GM21447 (cell line): ENCODE measurements at regions not wholly inside any gene's neighbourhood (a gene's known extent, or its start where the extent isn't known, plus 50 kb on each side); places are given as distances from the start of the nearest gene placed in this dataset.
"Not testable (repeated sequence)": the region's sequence is repeated elsewhere in the genome, so short reads cannot be mapped to it uniquely, and the experiment has no call there.

ENCODE experiments used
- ATAC-seq: cut with Tn5 transposase; IDR thresholded peaks from one replicate; pipeline ENCODE4 v1.9.1; 2021; ENCODE audit not compliant: unreplicated experiment

DNA sequence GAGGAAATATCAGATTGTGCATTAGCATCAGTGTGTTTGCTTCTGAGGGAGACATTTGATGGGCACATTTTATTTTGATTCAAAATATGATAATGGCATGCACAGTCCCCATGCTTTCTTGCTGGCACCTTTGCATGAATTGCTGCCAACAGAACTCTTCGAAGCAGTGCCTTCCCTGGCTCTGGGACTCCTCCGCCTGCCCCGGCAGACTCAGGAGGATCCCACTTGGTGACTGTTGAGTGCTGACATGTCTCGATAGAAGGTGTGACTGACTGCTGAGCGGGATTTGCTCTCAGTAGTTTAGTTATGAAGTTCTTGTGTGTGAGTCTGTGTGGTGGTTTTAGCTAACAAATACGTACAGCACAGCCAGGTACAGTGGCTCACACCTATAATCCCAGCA, 239.7 kb downstream of the FGF9 start:
- no peak for ATAC-seq

DNA sequence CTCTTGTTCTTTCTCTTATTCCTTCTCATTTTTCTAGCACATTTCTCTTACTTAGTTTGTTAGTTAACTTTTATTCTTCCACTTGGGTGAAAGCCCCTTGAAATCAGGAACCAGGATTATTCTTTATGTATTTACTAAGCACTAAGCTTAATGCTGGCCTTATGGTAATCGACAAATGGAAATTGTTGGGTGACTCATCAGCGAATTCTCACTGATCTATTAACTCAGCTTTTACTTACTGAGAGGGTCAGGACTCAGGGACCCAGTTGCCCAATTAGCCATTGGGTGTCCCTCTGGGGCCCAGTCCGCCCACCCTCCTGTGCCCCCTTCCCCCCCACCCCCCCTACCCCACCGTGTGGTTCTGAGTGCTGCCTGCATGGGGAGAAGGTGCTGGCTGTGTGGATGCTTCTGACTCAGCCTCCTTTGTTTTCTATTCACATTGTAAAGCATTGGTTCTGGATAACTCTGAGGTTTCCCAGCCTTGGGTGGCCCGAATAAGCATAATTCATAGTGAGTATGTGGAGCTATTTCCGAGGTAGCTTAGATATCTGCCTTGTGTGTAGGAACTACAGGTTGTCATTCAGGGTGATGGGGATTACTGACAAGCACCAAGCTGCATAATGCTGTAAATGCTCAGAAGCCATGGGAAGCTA, 240.9 kb downstream of the FGF9 start:
- ATAC-seq, result no peak

DNA sequence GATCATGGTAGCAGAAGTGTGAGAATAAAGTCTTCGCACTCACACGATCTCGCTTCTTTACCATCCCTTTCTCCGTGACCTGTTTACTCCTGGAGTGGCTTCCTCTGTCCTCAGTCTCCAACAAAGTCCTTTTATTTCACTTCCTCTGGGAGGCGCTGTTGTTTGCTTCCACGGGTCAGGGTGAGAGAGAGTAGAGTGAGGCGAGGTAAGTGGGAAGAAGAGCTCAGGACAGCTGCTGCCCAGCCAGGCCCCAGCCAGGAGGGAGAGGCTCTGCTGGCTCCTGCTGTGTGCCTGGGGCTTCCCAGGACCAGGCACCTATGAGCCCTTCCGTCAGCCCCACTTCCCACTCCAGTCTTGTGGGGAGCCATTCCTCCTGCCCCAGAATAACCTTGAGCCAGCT, 242.1 kb downstream of the FGF9 start:
- ATAC-seq, result no peak

DNA sequence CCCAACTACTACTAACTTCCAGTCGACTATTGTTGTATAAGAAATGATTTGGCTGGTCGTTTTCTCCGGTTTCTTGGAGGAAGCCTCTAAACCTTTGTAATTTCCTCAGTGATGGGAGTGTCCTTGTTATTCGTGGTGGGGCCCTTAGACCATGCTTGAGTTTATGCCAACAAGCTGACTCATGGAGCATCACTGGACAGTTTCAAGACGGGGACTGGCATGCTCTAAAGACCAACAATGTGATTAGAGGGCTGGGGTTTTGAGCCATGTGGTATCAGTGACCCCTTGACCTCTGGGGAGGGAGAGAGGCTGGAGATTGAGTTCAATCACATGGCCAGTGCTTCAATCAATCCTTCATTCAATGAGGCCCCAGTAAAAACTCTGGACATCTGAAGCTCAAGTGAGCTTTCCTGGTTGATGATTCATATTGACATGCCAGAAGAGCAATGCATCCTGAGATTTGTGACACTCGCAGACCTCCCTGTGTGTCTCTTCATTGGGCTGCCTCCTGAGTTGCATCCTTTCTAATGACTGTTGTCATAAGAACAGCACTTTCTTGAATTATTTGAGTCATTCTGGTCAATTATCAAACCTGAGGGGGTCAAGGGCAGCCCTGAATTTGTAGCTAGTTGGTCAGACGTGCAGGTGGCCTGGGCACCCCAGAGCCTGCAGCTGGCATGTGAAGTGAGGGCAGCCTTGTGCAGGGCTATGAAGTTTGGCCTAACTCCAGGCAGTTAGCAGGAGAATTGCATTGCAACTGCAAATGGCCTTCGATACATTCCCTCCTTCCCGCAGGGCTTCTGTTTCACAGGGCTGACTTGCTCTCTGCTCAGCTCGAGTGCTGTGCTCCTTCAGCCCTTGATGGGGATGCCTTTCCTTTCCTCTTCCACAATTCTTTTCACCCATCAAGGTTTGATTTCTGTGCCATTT, 246.5 kb downstream of the FGF9 start:
- ATAC-seq, result no peak

DNA sequence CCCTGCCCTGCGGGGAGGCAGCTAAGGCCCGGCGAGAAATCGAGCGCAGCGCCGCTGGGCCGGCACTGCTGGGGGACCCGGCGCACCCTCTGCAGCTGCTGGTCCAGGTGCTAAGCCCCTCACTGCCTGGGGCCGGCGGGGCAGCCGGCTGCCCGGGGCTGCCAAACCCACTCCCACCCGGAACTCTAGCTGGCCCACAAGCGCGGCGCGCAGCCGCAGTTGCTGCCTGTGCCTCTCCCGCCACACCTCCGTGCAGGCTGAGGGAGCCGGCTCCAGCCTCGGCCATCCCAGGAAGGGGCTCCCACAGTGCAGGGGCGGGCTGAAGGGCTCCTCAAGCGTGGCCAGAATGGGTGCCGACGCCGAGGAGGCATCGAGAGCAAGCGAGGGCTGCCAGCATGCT, 249.9 kb downstream of the FGF9 start:
- ATAC-seq, result not testable (repeated sequence)

DNA sequence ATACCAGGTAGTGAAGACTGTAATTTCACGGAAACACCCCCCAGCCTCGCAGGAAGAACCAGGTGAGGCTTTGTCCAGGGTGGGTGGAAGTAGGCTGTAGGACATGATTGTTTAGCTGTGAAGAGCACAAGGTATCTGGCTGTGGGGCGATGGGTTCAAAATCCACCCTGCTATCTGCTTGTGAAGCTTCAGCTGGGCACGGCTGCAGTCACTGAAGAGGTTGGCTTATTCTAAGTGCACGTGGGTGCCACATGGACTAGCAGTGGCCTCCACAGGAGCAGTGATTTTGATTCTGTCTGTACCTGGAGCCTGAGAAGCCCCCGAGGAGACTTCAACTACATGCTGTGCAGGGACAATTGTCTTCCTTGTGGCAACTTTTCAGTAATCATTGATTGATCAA, 254.1 kb downstream of the FGF9 start:
- no peak for ATAC-seq

DNA sequence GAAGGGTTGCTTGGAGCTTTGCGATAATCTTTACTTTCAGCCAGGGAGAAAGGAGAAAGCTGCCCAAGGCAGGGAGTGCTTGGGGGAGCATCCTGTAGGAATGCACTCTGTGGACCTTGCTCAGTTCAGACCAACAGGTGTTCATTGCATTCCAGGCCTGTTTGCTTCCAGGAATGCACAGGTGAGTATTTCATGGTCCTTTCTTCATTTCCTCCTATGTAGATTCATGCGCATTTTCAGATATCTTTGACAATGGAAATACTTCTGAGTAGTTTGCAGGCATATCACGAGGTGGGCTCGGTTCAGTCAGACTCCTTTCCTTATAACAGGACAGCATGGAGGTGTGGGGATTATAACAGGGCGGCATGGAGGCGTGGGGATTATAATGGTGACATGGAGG, 254.8 kb downstream of the FGF9 start:
- no peak for ATAC-seq

DNA sequence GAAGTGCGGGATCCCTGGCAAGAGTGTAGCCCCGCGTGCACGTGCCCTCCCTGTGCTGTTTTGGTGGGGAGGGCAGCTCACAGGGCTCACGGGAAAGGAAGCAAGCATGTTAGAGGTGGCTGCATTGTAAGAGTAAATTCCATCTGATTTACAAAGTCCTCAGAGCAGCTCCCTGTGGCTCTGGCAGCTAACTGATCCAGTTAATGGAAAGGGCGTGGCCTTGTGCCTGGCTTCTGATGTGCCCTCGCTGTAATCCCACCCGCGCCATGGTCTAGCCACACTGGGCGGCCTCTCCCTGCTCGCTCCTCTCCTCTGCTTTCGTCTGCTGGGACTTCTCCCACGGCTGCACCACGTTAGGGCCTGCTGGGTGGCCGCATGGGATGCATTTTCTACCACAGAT, 258.5 kb downstream of the FGF9 start:
- no peak for ATAC-seq

DNA sequence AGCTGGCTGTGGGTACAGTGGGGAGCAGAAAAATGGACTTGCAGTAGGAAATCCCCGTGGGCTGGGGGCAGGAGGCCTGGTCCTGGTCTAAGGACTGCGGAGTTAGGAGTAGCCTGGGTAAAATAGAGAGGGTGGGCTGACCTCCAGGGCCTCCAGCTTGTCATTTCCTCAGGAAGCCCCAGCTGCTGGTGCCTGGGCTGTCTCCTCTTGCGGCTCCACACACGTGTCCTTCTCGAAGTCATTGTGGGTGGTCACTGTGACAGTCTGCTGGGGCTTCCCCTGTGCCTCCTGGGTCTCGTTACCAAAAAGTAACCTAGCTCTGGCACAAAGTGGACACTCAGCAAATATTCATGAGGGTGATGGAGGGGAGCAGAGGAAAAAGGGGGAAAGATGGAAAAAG, 259.7 kb downstream of the FGF9 start:
- no peak for ATAC-seq

DNA sequence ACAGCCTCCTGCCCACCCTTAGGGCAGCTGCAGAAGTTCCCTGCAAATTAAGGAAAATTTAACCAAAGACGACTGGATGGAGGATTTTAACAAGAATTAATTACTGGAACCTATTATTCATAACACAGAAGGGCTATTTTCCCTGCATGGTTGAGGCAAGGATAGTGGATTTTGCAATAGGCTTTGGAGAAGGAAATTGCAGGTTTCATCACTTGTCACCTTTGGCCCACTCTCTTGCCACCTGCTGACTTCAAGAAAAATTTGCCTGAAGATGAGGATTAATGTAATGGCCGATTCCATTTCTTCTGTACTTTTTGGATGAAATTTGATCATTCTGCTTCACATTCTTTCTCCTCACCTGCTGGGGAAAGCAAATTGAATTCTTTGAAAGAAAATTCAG, 261.7 kb downstream of the FGF9 start:
- no peak for ATAC-seq

DNA sequence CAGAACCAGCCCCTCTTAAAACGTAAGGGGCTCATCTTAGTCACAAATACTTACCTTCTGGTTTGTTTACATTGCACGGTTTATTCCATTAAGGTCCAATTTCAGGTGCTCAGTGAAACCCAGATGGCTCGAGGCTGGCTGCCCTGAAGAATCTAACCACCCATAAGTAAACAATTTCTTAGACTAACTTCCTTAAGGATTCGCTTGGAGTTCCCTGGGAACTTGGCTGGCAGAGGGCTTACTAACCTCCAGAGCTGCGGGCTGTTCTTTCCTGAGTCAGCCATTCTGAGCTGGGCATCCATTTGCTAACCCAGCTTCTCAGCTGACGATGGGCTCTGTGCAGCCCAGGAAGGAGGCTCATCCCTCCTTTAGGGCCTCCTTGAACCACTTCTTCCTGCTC, 262.1 kb downstream of the FGF9 start:
- no peak for ATAC-seq

DNA sequence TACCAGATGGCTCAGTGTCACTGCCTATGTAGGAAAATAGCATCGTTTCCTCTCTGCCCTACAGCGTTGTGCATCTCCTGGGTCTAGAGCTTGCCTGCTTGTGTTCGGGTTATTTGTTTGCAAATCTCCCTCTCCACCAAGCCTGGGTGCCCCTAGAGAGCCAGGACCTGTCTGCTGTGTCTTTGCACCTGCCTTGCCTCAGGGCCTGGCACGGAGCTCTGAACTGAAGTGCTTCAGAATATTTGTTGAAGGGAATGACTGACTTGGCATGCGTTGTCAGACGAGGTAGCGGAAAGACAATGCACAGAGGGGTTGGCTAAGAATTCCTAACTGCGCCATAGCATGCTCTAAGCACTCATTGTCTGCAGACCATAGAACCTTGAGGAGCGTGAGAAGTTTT, 263.4 kb downstream of the FGF9 start:
- no peak for ATAC-seq

DNA sequence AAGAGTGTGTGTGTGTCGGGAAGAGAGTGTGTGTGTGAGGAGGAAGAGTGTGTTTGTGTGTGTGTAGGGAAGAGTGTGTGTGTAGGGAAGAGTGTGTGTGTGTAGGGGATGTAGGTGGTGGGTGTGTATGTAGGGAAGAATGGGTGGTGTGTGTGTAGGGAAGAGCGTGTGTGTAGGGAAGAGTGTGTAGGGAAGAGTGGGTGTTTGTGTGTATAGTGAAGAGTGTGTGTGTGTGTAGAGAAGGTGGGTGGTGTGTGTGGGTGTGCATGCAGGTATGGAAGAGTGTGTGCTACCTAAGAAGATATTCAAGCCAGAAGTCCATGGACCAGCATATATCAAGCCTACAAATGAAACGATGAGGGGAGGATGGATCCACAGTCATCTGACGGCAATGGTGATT, 265.8 kb downstream of the FGF9 start:
- ATAC-seq, result no peak

DNA sequence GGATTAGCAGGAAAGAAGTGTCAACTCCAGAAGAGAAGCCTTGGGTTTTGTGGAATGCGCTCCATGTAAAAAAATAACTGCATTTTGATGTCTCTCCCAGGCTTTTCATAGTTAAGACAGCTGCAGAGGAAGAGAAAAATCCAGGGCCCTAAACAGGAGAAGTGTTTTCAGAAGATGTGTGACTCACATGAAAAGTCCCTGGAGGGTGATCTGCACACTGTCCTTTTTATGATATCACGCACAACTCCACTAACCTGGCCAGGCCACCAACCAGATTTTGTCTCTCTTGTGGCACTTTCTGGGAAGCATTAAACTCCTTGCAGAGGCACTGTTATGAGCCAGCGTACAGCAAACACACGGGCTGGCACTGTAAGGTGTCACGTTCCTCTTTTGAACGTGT, 267.3 kb downstream of the FGF9 start:
- no peak for ATAC-seq

DNA sequence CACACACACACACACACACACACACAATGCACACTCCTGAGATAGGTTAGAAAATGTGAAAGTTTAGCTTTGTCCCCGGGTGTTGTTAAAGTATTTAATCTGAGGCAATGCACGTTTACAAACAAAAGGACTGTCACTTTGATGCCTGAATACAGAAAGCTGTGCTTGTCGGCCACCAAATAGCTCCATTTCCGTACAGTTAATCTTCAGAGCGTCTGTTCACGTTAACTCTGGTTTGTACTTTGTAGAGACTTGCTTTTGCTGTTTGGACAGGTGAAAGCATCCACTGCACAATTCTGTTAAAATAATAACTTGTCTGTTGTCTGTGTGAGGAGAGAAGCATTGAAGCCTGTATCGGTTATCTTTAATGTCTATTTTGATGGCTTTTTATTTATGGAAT, 267.8 kb downstream of the FGF9 start:
- ATAC-seq, result no peak

DNA sequence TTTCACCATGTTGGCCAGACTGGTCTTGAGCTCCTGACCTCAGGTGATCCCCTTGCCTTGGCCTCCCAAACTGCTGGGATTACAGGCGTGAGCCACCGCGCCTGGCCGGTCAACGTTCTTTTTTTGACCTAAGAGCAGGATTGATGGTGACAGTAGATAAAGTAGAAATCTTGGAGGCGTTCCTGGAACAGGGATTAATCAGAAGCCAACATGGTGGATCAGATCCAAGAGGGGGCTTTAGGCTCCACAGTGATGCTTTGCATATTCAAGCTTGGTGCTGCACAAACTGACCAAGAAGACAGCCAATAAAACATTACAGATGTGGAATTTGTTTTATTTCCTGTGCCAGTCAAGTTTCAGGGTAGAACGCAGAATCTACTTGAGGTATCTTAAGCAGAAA, 271.2 kb downstream of the FGF9 start:
- ATAC-seq, result no peak

DNA sequence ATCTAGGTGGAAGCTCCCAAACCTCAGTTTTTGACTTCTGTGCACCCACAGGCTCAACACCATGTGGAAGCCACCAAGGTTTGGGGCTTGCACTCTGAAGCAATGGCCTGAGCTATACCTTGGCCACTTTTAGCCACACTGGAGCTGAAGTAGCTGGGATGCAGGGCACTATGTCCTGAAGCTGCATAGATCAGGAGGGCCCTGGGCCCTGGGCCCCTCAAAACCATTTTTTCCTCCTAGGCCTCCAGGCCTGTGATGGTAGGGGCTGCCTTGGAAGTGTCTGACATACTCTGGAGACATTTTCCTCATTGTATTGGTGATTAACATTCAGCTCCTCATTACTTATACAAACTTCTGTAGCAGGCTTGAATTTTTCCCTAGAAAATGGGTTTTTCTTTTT, 273.7 kb downstream of the FGF9 start:
- ATAC-seq, result no peak

DNA sequence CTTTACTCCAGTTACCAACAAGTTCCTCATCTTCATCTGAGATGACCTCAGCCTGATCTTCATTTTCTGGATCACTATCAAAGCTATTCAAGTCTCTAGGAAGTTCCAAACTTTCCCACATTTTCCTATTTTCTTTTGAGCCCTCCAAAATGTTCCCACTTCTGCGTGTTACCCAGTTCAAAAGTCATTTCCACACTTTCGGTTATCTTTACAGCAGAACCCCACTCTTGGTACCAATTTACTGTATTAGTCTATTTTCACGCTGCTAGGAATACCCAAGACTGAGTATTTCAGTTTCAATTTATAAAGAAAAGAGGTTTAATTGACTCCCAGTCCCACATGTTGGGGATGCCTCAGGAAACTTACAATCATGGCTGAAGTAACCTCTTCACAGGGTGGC, 274.3 kb downstream of the FGF9 start:
- ATAC-seq, result no peak

DNA sequence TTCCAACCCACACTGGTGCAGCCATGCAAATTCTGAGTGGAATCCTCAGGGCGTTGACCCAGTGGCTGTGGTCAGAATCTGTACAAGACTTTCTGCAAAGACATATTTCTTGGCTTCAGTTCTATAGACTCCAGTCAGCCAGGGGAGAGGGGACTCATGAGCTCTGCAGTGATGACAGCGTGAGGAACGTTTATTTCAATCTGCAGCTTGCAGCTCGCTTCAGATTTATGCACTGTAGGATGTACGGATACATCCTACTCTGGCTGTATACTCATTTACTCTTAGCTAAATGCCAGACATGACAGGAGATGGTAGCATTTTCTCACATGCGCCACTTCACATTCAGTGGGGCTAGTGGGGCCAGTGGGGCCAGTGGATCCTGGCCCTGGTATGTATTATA, 276.1 kb downstream of the FGF9 start:
- no peak for ATAC-seq

DNA sequence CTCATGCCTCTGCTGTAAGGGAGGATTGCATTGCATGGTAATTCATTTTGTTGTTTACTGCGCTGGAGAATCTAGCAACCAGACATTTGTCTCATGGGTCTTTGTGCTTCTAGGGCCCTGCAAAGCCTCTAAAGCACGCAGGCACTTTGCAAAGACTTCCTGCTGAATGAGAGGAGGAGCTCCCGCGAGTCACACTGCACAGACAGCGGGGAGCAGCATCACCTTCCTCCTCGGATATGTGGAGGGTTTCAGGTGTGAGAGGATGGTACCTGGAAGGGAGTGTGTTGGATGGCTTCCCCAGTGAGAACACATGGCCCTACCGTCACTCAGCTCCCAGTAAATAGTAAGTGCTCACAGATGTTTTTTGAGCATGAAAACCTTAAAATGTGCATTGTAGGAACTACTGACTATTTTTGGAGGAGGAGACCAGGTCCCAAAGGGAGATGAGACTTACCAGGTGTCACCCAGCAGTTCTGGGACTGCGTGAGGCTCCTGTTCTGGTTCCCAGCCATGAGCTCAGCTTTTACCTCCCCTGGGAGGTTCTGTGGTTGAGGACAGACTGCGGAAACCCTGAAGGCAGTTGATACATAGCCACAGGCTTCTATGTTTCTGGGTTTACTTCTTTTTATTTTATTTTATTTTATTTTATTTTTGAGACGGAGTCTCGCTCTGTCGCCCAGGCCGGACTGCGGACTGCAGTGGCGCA, 278.0 kb downstream of the FGF9 start:
- no peak for ATAC-seq

DNA sequence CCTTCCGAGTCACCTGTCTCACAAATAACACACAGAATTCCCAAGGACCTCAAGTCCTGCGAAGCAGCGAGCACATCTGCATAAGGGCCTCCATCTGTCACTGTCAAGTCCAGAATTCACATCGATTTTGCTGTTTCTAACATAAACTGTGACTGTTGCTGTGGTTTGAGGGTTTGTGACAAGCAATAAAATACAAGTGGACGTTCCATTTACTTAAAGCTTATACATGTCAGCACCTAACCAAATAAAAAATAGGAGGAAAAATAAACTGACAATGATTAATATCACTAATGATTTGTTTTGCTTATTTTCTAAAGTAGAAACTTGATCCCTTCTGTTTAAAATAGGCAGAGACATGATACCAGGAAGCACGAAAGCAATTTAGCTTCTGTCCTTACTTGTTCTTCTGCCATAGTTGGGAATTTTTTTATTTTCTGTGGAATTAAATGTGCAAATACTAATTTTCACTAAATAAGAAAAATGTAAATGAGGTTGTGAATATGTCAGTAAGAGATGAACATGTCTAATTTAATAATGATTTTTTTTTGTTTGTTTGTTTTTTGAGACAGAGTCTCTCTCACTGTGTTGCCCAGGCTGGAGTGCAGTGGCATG, 279.1 kb downstream of the FGF9 start:
- no peak for ATAC-seq

DNA sequence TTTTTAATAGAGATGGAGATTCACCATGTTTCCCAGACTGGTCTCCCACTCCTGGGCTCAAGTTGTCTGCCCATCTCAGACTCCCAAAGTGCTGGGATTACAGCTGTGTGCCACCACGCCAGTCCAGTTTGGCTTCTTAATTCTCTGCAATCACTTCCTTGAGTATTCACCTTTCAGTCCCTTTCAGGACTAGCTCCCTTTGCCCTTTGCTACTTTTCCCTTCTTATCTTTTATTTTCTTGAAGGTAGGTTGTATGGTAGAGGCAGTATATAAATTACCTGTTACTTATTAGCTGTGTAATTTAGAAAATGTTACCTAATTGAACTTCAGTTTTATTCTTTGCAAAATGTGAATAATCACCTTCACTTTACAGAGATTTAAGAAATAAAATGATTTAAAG, 285.8 kb downstream of the FGF9 start:
- ATAC-seq, result no peak
